Esophagus muscularis mucosa (tissue), 4 donors: ENCODE measurements at regions not wholly inside any gene's neighbourhood (a gene's known extent, or its start where the extent isn't known, plus 50 kb on each side); places are given as distances from the start of the nearest gene placed in this dataset.

Experiments used
- CTCF ChIP-seq, 3 experiments: fragments of 200-600 bp in 2 of 3; fragments of 450-650 bp in 1 of 3; sonication (generic) in 2 of 3; IDR thresholded peaks; one replicate each; pipeline ENCODE4 v1.5.1; 2017 to 2019; ENCODE audit warnings: antibody characterized with exemption in 3 of 3, mild to moderate bottlenecking in 2 of 3, moderate library complexity in 1 of 3
- EP300 ChIP-seq: sonication (generic); formaldehyde crosslinking; IDR thresholded peaks from one replicate; pipeline ENCODE4 v1.6.1; 2017; ENCODE audit warnings: antibody characterized with exemption
- POLR2A ChIP-seq: fragments of 450-650 bp; IDR thresholded peaks from one replicate; pipeline ENCODE4 v1.6.1; 2017; ENCODE audit warnings: antibody characterized with exemption, moderate library complexity, mild to moderate bottlenecking, low read depth

- TF ChIP-seq CTCF (IDR thresholded peaks at IDR 0.05), result no peak
- no peak for TF ChIP-seq POLR2A
- TF ChIP-seq EP300, result no peak
These were observed 56.4 kb upstream of the GLIS3 start for GRCh38 chr9:4356306-4356705.
